ENCODE measurements at regions not wholly inside any gene's neighbourhood (a gene's known extent, or its start where the extent isn't known, plus 50 kb on each side); places are given as distances from the start of the nearest gene placed in this dataset.

DNA sequence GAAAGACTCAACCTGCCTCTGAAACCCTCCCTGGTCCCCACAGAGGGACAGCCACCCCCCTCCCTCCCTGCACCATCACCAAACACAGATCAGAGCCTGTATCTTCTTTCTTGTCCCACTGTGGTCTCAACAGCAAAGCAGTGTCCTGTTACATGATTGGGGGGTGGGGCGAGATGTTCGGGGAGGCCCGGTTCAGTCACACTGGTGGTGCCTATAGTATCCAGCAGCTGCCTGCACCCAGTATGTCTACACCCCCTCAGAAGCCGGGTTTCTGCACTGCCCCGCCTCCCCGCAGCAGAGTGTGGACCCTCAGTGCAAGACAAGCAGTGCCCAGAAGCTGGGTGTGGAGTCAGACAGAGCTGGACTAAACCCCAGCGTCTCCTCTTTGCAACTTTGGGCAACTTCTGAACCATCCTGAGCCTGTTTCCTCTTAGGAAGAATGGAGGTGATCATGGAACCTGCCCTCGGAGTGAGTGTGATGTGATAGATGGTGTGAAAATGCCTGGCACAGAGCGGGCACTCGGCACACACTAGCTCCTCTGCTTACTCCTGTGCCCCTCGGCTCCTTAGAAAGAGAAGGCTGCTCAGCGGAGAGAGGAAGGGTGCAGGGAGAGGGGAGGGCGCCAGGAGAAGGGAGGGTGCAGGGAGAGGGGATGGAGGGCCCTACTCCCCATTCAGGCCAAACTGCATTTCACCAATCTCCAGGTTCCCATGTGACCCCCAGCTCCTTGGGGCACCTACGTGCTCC is 84.0 kb upstream of the TNRC6C start:
- TF ChIP-seq, protein P1, sequence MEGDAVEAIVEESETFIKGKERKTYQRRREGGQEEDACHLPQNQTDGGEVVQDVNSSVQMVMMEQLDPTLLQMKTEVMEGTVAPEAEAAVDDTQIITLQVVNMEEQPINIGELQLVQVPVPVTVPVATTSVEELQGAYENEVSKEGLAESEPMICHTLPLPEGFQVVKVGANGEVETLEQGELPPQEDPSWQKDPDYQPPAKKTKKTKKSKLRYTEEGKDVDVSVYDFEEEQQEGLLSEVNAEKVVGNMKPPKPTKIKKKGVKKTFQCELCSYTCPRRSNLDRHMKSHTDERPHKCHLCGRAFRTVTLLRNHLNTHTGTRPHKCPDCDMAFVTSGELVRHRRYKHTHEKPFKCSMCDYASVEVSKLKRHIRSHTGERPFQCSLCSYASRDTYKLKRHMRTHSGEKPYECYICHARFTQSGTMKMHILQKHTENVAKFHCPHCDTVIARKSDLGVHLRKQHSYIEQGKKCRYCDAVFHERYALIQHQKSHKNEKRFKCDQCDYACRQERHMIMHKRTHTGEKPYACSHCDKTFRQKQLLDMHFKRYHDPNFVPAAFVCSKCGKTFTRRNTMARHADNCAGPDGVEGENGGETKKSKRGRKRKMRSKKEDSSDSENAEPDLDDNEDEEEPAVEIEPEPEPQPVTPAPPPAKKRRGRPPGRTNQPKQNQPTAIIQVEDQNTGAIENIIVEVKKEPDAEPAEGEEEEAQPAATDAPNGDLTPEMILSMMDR (IDR thresholded peaks at IDR 0.05 in 2 of 3, conservative IDR thresholded peaks at IDR 0.05 in 1 of 3; ENCODE audit: insufficient read depth in 2 of 3, low read depth in 1 of 3, low read length in 3 of 3) = no peak
- no peak for TF ChIP-seq SMARCC2 (IDR thresholded peaks at IDR 0.05; ENCODE audit: low read depth)
- TF ChIP-seq SUPT5H (IDR thresholded peaks at IDR 0.05) = no peak
- no peak for TF ChIP-seq ZNF76 (CRISPR knock-in tag; IDR thresholded peaks at IDR 0.05; ENCODE audit: borderline replicate concordance)
- no peak for TF ChIP-seq ZBTB12 (CRISPR knock-in tag; IDR thresholded peaks at IDR 0.05)
- no peak for TF ChIP-seq ZFX (CRISPR knock-in tag; IDR thresholded peaks at IDR 0.05)
- TF ChIP-seq, protein P2, sequence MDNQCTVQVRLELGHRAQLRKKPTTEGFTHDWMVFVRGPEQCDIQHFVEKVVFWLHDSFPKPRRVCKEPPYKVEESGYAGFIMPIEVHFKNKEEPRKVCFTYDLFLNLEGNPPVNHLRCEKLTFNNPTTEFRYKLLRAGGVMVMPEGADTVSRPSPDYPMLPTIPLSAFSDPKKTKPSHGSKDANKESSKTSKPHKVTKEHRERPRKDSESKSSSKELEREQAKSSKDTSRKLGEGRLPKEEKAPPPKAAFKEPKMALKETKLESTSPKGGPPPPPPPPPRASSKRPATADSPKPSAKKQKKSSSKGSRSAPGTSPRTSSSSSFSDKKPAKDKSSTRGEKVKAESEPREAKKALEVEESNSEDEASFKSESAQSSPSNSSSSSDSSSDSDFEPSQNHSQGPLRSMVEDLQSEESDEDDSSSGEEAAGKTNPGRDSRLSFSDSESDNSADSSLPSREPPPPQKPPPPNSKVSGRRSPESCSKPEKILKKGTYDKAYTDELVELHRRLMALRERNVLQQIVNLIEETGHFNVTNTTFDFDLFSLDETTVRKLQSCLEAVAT (IDR thresholded peaks at IDR 0.05) = no peak
